AG10803 (cell line): ENCODE measurements at regions not wholly inside any gene's neighbourhood (a gene's known extent, or its start where the extent isn't known, plus 50 kb on each side); places are given as distances from the start of the nearest gene placed in this dataset.

Experiments
- DNase-seq: peaks from one replicate; pipeline ENCODE4 v3.0.0; 2010; ENCODE audit warnings: low read depth
- H3K4me3 ChIP-seq: 2 replicates; pipeline ENCODE4 v1.5.1; 2011; ENCODE audit warnings: mild to moderate bottlenecking, low read length, control low read depth
- TF ChIP-seq, protein P1 (sequence below): conservative IDR thresholded peaks from 2 replicates; pipeline ENCODE4 v1.5.1; 2011; ENCODE audit warnings: mild to moderate bottlenecking, low read length, control low read depth, inconsistent platforms

DNA sequence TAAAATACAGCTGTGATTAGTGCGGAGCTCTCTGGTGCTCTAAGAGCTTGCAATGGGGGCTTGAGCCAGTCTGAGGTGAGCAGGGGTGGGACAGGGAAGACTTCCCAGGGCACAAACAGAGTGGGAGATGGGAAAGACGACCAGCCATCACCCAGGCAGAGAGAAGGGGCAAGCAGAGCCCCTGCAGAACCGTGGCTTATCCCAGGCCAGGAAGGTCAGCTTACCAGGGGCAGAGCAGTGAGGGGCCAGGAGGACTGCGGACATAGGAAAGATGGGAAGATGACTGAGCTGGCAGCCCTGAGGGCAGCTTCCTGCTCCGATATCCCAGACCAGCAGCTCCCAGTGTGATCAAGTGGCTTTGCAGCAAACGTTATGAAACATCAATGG is 55.4 kb upstream of the IFFO2 start:
- TF ChIP-seq, protein P1, sequence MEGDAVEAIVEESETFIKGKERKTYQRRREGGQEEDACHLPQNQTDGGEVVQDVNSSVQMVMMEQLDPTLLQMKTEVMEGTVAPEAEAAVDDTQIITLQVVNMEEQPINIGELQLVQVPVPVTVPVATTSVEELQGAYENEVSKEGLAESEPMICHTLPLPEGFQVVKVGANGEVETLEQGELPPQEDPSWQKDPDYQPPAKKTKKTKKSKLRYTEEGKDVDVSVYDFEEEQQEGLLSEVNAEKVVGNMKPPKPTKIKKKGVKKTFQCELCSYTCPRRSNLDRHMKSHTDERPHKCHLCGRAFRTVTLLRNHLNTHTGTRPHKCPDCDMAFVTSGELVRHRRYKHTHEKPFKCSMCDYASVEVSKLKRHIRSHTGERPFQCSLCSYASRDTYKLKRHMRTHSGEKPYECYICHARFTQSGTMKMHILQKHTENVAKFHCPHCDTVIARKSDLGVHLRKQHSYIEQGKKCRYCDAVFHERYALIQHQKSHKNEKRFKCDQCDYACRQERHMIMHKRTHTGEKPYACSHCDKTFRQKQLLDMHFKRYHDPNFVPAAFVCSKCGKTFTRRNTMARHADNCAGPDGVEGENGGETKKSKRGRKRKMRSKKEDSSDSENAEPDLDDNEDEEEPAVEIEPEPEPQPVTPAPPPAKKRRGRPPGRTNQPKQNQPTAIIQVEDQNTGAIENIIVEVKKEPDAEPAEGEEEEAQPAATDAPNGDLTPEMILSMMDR = no peak
- H3K4me3 ChIP-seq = no peak overlapping the region
- no peak for DNase-seq

- DNase-seq = peak; percentile 97
- H3K4me3 ChIP-seq = no peak overlapping the region; the same call in 1 of the 2 replicates
- TF ChIP-seq, protein P1 = no peak
Measured at GRCh38 chr1:19010995-19011844, 54.7 kb upstream of the IFFO2 start.

GRCh38 chr1:19010503-19010902 is 54.0 kb upstream of the IFFO2 start:
- H3K4me3 ChIP-seq = no peak overlapping the region; the same call in 1 of the 2 replicates
- TF ChIP-seq, protein P1 = no peak
- no peak for DNase-seq

DNA sequence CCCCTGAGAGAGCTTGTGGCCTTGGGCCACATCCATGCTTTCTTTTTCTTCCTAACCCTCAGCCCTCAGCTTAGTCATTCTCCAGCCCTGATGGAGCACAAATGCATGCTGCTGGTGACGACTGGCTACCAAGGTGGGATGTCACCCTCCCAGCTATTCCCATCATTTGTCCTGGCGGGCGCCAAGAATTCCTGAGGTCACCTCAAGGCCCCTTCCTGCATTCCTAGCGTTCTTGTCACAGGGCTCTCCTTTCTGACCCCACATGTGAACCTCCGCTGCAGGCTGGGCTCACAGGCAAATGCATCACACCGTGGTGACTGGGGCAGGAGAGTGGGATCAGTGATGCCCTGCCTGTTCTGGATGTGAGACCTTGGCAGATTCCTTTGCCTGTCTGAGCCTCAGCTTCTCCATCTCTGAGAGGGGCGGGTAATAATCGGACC is 53.4 kb upstream of the IFFO2 start:
- TF ChIP-seq, protein P1 = no peak
- H3K4me3 ChIP-seq = no peak overlapping the region
- DNase-seq = peak; percentile 95

DNA sequence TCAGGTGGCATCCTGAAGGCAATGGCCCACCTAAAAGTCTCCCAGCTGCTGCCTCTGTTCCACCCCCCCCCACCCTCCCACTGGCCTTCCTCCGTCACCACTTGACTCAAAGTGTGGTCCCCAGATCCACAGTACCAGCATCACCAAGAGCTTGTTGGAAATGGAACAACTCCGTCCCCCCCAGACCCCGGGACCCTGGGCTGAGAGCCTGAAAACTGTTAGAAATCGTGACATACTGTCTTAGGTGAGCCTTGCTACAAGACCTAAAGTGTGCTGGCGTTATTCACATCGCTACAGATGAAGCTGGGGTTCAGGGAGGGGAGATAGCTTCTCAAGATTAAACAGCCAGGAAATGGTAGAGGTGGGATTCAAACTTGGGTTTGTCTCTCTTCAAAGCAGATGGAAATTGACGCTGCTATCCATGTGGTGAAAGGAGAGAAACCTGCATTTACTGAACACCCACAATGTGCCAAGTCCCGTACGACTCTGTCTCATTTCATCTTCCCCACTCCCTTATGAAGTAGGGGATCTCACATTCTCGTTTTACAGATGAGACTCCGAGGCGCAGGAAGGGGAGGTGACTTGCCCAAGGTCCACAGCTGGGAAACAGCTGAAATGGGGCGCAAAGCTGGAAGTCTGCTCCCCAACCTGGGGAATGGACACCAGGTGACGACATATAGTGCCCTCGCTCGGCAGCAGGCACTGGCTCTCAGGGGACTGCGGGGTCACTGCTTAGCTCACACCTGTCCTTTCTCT is 52.8 kb upstream of the IFFO2 start:
- no peak overlapping the region for H3K4me3 ChIP-seq
- TF ChIP-seq, protein P1 = no peak
- no peak for DNase-seq

GRCh38 chr1:19007491-19008441 is 51.3 kb upstream of the IFFO2 start:
- no peak overlapping the region for H3K4me3 ChIP-seq
- TF ChIP-seq, protein P1 = no peak
- no peak for DNase-seq
